Muscle of leg (tissue), 3 donors: ENCODE measurements at regions not wholly inside any gene's neighbourhood (a gene's known extent, or its start where the extent isn't known, plus 50 kb on each side); places are given as distances from the start of the nearest gene placed in this dataset.
A peak's percentile ranks its signal among the peaks of the same experiment; 100 is the strongest.
"Not testable (repeated sequence)": the region's sequence is repeated elsewhere in the genome, so short reads cannot be mapped to it uniquely, and the experiment has no call there.

Experiments
- DNase-seq: peaks from one replicate; pipeline ENCODE4 v3.0.0; 2013
- H3K27ac ChIP-seq: one replicate; pipeline ENCODE4 v1.5.1; 2013; ENCODE audit warnings: mild to moderate bottlenecking, low read length, control low read depth
- H3K27me3 ChIP-seq: one replicate; pipeline ENCODE4 v1.6.1; 2013; ENCODE audit warnings: low read length; ENCODE audit not compliant: control insufficient read depth, insufficient read depth
- H3K36me3 ChIP-seq: one replicate; pipeline ENCODE4 v1.6.1; 2013; ENCODE audit warnings: low read length; ENCODE audit not compliant: control insufficient read depth, insufficient read depth
- H3K4me1 ChIP-seq: one replicate; pipeline ENCODE4 v1.6.1; 2013; ENCODE audit warnings: low read length; ENCODE audit not compliant: control insufficient read depth, insufficient read depth
- H3K4me3 ChIP-seq: one replicate; pipeline ENCODE4 v1.5.1; 2013; ENCODE audit warnings: low read length, control low read depth
- H3K9me3 ChIP-seq: replicated peaks from 2 replicates; pipeline ENCODE4 v1.6.1; 2013; ENCODE audit warnings: low read depth, low read length; ENCODE audit not compliant: control insufficient read depth
- WGBS: methylation state at CpG from one replicate; pipeline ENCODE4 v1.1.5; 2013; ENCODE audit warnings: missing lambda C conversion rate; ENCODE audit not compliant: insufficient coverage; 5-methylcytosine and 5-hydroxymethylcytosine counted together

DNA sequence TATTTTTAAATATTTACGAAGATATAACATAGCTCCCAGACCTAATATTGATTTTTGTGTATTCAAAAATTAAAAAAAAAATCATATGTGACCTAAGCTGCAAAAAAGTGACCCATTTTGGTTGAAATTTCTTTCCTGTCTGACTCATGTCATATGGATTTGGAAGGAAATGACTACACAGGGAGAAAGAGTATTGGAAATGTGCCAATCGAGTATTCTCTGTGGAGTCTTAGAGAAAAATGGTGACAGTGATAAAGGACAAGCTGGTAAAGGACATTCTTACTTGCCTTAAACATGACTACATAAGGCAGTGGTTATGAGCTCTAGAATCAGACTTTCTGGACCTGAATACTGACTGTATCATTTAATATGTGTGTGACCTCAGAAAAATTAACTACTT lies 262.9 kb upstream of the PTPRD start:
- peak; percentile 13 for DNase-seq
- no peak overlapping the region for H3K4me3 ChIP-seq
- H3K9me3 ChIP-seq = peaks cover 2% of the 10 kb centered on the region
- no CpG with 5 or more reads among the region's 2 CpGs for WGBS
- H3K27ac ChIP-seq = no peak overlapping the region
- no peaks in the 10 kb centered on the region for H3K4me1 ChIP-seq
- H3K27me3 ChIP-seq = no peaks in the 10 kb centered on the region
- no peaks in the 10 kb centered on the region for H3K36me3 ChIP-seq

DNA sequence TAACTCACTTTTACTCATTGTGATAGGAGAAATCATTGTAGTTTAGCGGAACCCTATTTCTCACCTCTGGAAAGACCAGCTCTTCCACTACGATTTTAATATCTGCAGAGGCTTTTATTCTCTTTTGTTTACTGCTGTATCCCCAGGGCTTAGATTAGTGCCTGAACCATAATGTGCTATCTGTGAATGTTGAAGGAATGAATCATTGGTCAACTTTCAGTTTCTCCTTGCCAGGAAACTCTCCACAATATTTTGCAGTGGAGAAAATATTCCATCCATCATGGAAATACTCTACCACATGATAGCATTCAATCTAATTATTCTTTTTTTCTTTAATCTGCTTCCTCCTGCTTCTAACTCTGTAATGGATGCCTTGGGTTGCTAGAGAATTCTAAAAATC lies 263.5 kb upstream of the PTPRD start:
- WGBS = no CpG with 5 or more reads among the region's 2 CpGs
- Histone ChIP-seq H3K27me3 (no peaks in the 10 kb centered on the region), H3K4me3 (no peak overlapping the region), H3K27ac (no peak overlapping the region), H3K9me3 (peaks cover 2% of the 10 kb centered on the region), H3K4me1 (no peaks in the 10 kb centered on the region), H3K36me3 (no peaks in the 10 kb centered on the region)
- peak; percentile 7 for DNase-seq

DNA sequence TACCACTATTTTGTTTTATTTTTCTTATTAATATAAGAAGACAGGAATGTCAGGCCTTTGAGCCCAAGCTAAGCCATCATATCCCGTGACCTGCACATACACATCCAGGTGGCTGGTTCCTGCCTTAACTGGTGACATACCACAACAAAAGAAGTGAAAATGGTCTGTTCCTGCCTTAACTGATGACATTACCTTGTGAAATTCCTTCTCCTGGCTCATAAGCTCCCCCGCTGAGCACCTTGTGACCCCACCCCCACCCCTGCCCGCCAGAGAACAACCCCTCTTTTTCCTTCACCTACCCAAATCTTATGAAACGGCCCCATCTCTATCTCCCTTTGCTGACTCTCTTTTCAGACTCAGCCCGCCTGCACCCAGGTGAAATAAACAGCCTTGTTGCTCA lies 277.5 kb upstream of the PTPRD start:
- WGBS = 100% methylated on average over 3 of the region's 5 CpGs
- not testable (repeated sequence) for DNase-seq

DNA sequence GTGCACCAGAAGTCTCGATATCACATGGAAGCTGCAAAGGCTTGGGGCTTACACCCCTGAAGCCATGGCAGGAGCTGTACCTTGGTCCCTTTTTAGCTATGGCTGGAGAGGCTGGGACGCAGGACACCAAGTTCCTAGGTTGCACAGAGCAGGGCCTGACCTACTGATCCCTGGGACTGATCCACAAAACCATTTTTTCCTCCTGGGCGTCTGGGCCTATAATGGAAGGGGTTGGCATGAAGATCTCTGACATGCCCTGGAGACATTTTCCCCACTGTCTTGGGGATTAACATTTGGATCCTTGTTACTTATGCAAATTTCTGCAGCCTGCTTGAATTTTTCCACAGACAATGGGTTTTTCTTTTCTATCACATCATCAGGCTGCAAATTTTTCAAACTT lies 286.7 kb upstream of the PTPRD start:
- H3K36me3 ChIP-seq = no peaks in the 10 kb centered on the region
- H3K4me3 ChIP-seq = no peak overlapping the region
- H3K27me3 ChIP-seq = no peaks in the 10 kb centered on the region
- no peak for DNase-seq
- H3K4me1 ChIP-seq = no peaks in the 10 kb centered on the region
- no peaks in the 10 kb centered on the region for H3K9me3 ChIP-seq
- WGBS = 83% methylated on average over 1 of the region's 3 CpGs
- H3K27ac ChIP-seq = no peak overlapping the region

More for the DNA sequence above, 277.5 kb upstream of the PTPRD start:
- H3K9me3 ChIP-seq, H3K36me3 ChIP-seq, H3K4me1 ChIP-seq, H3K4me3 ChIP-seq, H3K27me3 ChIP-seq, H3K27ac ChIP-seq: not testable (repeated sequence)

DNA sequence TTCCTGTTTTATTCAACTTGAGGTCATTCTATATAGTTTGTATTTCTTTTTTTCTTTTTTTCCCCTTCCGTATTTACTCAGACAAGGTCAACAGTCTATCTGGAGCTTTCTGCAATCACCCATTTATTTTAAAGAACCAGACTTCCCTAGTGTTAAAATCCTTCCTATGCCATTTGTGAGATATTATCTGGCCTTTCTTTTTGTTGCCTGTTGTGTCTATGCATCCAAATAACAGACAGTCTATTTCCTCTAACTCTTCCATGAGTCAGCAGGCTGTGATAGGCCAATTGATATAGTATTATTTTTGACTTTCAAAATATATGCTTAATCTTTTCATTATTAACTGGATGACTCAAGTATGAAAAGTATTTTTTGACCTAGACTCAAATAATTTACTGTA lies 291.2 kb upstream of the PTPRD start:
- no CpG with 5 or more reads among the region's 1 CpG for WGBS
- no peak for DNase-seq
- H3K27ac ChIP-seq = no peak overlapping the region
- no peak overlapping the region for H3K4me3 ChIP-seq
- no peaks in the 10 kb centered on the region for H3K4me1 ChIP-seq
- H3K36me3 ChIP-seq = no peaks in the 10 kb centered on the region
- no peaks in the 10 kb centered on the region for H3K27me3 ChIP-seq
- no peaks in the 10 kb centered on the region for H3K9me3 ChIP-seq

DNA sequence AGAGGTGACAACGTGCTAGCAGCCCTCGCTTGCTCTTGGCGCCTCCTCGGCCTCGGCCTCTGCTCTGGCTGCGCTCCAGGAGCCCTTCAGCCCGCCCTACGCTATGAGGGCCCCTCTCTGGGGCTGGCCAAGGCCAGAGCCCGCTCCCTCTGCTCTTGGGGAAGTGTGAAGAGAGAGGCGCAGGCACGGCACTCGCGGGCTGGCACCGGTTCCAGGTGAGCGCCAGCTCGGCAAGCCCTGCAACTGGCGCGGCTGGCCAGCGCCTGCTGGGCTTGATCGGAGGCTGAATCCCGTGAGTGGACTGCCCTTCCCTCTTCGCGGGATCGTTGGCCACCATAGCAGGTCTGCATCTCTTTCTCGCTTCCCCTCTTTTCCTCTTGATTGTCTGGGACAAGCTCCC lies 298.0 kb upstream of the PTPRD start:
- Histone ChIP-seq H3K27me3 (no peaks in the 10 kb centered on the region), H3K4me1 (no peaks in the 10 kb centered on the region), H3K27ac (no peak overlapping the region), H3K9me3 (peaks cover 2% of the 10 kb centered on the region), H3K4me3 (no peak overlapping the region), H3K36me3 (no peaks in the 10 kb centered on the region)
- WGBS = 95% methylated on average over 19 of the region's 25 CpGs
- no peak for DNase-seq

DNA sequence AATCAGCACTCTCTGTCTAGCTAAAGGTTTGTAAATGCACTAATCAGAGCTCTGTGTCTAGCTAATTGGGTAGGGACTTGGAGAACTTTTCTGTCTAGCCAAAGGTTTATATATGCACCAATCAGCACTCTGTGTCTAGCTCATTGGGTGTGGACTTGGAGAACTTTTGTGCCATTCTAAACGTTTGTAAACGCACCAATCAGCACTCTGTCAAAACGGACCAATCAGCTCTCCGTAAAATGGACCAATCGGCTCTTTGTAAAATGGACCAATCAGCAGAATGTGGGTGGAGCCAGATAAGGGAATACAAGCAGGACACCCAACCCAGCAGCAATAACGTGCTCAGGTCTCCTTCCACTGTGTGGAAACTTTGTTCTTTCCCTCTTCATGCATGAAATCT lies 298.6 kb upstream of the PTPRD start:
- WGBS = 80% methylated on average over 6 of the region's 6 CpGs
- H3K4me3 ChIP-seq = no peak overlapping the region
- no peak for DNase-seq
- H3K4me1 ChIP-seq = no peaks in the 10 kb centered on the region
- H3K36me3 ChIP-seq = no peaks in the 10 kb centered on the region
- no peak overlapping the region for H3K27ac ChIP-seq
- no peaks in the 10 kb centered on the region for H3K27me3 ChIP-seq
- peaks cover 2% of the 10 kb centered on the region for H3K9me3 ChIP-seq

DNA sequence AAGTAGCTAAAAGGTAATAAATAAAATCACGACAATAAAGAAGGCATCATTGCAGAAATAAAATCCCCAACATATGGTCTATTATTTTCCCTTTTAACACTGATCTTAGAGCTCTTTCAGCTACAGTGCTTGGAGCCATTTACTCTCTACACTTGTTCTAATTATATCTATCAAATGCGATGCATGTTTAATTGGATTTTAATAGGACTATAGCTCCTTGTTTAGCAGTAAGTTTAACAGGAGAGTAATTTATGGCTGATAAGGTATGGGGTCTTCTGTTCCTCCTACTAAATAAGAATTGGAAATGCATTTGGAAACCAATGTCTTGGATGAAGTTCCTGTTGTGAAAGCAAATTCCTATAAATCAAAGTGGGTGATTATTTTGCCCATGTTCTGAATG lies 304.2 kb upstream of the PTPRD start:
- Histone ChIP-seq H3K4me3 (no peak overlapping the region), H3K36me3 (no peaks in the 10 kb centered on the region), H3K9me3 (no peaks in the 10 kb centered on the region), H3K27me3 (no peaks in the 10 kb centered on the region), H3K27ac (no peak overlapping the region), H3K4me1 (no peaks in the 10 kb centered on the region)
- WGBS = no CpG with 5 or more reads among the region's 2 CpGs
- DNase-seq = no peak

DNA sequence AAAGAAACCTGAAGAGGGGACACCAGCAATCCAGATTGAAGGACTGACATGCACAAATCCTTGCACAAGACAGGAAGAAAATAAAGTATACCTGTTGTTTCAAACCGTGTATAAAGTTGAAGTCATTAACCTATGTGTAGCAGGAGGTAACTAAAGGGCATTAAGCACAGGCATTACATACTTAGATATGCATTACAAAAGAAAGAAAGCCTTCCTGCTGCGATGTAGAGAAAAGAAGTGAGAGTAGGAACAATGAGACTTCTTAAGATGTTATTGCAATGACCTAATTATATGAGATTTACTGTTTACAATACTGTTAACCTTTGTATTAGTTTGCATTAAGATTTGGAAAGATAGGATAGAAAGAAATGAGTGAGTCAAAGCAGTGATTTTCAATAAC lies 308.9 kb upstream of the PTPRD start:
- Histone ChIP-seq H3K36me3 (no peaks in the 10 kb centered on the region), H3K27me3 (no peaks in the 10 kb centered on the region), H3K4me1 (no peaks in the 10 kb centered on the region), H3K27ac (no peak overlapping the region), H3K4me3 (no peak overlapping the region), H3K9me3 (no peaks in the 10 kb centered on the region)
- WGBS = no CpG with 5 or more reads among the region's 2 CpGs
- no peak for DNase-seq

DNA sequence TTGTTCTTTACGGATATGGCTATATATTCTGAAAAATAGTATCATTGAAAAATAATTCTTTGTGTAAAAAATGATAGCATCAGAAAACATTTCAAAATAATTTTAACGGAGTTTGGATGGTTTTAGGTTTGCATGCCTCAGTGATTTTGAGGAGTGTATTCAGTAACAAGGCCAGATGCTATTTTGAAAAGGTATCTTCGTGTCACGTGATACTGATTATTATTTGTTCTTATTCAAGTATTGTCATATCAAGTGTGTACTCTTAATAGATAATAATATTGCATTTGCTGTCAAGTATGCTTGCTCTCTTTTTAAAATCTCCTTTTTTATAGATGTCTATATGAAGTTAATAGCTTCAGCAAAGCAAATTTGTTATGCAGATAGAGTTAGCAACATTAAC lies 313.1 kb upstream of the PTPRD start:
- no peaks in the 10 kb centered on the region for H3K27me3 ChIP-seq
- H3K27ac ChIP-seq = no peak overlapping the region
- no peaks in the 10 kb centered on the region for H3K36me3 ChIP-seq
- H3K4me1 ChIP-seq = no peaks in the 10 kb centered on the region
- no CpG with 5 or more reads among the region's 4 CpGs for WGBS
- no peak for DNase-seq
- no peaks in the 10 kb centered on the region for H3K9me3 ChIP-seq
- H3K4me3 ChIP-seq = no peak overlapping the region

DNA sequence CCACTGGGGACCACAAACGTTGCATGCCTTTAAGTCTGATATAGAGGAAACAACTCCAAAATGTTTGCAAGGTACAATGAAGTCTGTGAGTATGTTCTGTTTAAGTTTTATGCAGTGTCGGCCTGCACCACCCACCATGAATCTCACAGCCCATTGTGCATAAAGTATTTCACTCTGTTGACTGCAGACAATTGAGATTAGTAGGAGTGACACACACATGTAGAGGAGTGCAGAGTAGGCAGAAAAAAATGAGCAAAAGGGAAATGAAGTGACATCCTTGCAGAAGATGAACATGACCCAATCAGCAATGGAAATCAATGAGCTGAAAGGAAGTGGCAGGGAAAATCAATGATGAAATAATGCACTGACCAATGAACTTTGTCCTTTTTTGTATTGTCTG lies 315.6 kb upstream of the PTPRD start:
- 33% methylated on average over 1 of the region's 2 CpGs for WGBS

More for the DNA sequence above, 315.6 kb upstream of the PTPRD start:
- no peaks in the 10 kb centered on the region for H3K9me3 ChIP-seq
- no peaks in the 10 kb centered on the region for H3K4me1 ChIP-seq
- H3K27me3 ChIP-seq = no peaks in the 10 kb centered on the region
- no peak for DNase-seq
- no peak overlapping the region for H3K4me3 ChIP-seq
- no peaks in the 10 kb centered on the region for H3K36me3 ChIP-seq
- H3K27ac ChIP-seq = no peak overlapping the region
